ENCODE measurements at regions not wholly inside any gene's neighbourhood (a gene's known extent, or its start where the extent isn't known, plus 50 kb on each side); places are given as distances from the start of the nearest gene placed in this dataset.

- TF ChIP-seq CTCF (IDR thresholded peaks at IDR 0.05) (no peak), POLR2AphosphoS5 (IDR thresholded peaks at IDR 0.05) (no peak), POLR2A (IDR thresholded peaks at IDR 0.05) (no peak)
Observed at GRCh38 chr7:50914460-50914859, 131.8 kb upstream of the GRB10 start.

All from breast epithelium (tissue), 3 donors.